ENCODE measurements at regions not wholly inside any gene's neighbourhood (a gene's known extent, or its start where the extent isn't known, plus 50 kb on each side); places are given as distances from the start of the nearest gene placed in this dataset.

- TF ChIP-seq, protein P1, sequence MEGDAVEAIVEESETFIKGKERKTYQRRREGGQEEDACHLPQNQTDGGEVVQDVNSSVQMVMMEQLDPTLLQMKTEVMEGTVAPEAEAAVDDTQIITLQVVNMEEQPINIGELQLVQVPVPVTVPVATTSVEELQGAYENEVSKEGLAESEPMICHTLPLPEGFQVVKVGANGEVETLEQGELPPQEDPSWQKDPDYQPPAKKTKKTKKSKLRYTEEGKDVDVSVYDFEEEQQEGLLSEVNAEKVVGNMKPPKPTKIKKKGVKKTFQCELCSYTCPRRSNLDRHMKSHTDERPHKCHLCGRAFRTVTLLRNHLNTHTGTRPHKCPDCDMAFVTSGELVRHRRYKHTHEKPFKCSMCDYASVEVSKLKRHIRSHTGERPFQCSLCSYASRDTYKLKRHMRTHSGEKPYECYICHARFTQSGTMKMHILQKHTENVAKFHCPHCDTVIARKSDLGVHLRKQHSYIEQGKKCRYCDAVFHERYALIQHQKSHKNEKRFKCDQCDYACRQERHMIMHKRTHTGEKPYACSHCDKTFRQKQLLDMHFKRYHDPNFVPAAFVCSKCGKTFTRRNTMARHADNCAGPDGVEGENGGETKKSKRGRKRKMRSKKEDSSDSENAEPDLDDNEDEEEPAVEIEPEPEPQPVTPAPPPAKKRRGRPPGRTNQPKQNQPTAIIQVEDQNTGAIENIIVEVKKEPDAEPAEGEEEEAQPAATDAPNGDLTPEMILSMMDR (conservative IDR thresholded peaks at IDR 0.05), result no peak
- no peak for TF ChIP-seq ZFX (IDR thresholded peaks at IDR 0.05)
Measured at GRCh38 chrX:40805404-40805803, 70.1 kb upstream of the MED14 start.

Measured in C4-2B (cell line).